GM23338 (cell line): ENCODE measurements at regions not wholly inside any gene's neighbourhood (a gene's known extent, or its start where the extent isn't known, plus 50 kb on each side); places are given as distances from the start of the nearest gene placed in this dataset.

Source experiments
- CREB1 ChIP-seq: fragments of 250-450 bp; sonication (Bioruptor Pico); IDR thresholded peaks from 2 replicates; pipeline ENCODE4 v1.5.0; 2020; ENCODE audit warnings: low read depth, mild to moderate bottlenecking, moderate library complexity
- EZH2 ChIP-seq: fragments of 200-600 bp; sonication (generic); IDR thresholded peaks from one replicate; pipeline ENCODE4 v1.8.0; 2017; ENCODE audit warnings: antibody characterized with exemption, mild to moderate bottlenecking, low read depth; ENCODE audit not compliant: unreplicated experiment
- EZH2phosphoT487 ChIP-seq: fragments of 200-600 bp; sonication (generic); IDR thresholded peaks from one replicate; pipeline ENCODE4 v1.8.1; 2018; ENCODE audit warnings: antibody characterized with exemption; ENCODE audit not compliant: unreplicated experiment
- JUNB ChIP-seq: IDR thresholded peaks from one replicate; pipeline ENCODE4 v1.6.1; 2016; ENCODE audit warnings: antibody characterized with exemption; ENCODE audit not compliant: unreplicated experiment
- NANOG ChIP-seq: IDR thresholded peaks from 2 replicates; pipeline ENCODE4 v1.6.1; 2016; ENCODE audit warnings: antibody characterized with exemption, borderline replicate concordance
- POLR2AphosphoS5 ChIP-seq: IDR thresholded peaks from 2 replicates; pipeline ENCODE4 v1.6.1; 2016; ENCODE audit warnings: antibody characterized with exemption, low read depth
- ZNF331 ChIP-seq: fragments of 250-450 bp; sonication (Bioruptor Pico); IDR thresholded peaks from 2 replicates; pipeline ENCODE4 v1.5.0; 2020; ENCODE audit warnings: low read depth, mild to moderate bottlenecking, moderate library complexity
- TF ChIP-seq, protein P1 (sequence below), 2 experiments: fragments of 200-600 bp in 1 of 2; sonication (generic) in 1 of 2; conservative IDR thresholded peaks; 2 replicates each; pipeline versions ENCODE4 v1.5.1 to v1.6.1; 2016 to 2017; ENCODE audit warnings: antibody characterized with exemption in 2 of 2, low read depth in 2 of 2, mild to moderate bottlenecking in 2 of 2, moderate library complexity in 1 of 2
- TF ChIP-seq, protein P2 (sequence below): IDR thresholded peaks from one replicate; pipeline ENCODE4 v1.6.1; 2018; ENCODE audit warnings: antibody characterized with exemption; ENCODE audit not compliant: unreplicated experiment

DNA sequence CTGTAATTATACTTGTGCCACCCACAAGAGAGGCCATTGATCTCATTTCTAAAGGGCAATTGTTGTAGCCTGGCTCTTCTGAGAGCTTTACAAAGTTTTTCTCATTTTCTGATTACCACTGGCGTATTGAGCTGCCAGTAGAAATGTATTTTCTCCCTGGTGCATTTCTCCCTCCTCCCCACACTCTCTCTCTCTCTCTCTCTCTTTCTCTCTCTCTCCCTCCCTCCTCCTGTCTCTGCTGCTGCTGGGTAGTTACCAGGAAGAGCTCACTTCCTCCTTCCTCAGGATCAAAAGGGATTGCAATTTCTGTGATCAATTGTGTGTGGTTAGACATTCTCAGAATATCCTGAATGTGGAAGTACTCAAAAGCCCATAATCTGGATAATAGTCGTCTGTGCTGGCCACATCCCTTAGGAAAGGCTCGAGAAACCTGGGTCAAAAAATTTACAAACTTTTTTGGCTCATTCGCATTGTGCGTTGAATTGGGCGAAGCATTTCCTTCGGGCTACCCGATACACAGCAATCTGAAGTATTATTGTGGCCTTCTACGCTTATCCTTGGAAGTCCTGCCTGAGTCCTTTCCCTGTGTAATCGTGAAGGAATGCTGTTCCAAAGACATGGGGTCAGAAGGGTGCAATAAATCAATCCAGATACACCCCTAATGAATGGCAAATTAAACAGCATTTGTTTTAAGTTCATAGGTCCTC, 254.8 kb downstream of the MSRB3 start:
- TF ChIP-seq, protein P1, sequence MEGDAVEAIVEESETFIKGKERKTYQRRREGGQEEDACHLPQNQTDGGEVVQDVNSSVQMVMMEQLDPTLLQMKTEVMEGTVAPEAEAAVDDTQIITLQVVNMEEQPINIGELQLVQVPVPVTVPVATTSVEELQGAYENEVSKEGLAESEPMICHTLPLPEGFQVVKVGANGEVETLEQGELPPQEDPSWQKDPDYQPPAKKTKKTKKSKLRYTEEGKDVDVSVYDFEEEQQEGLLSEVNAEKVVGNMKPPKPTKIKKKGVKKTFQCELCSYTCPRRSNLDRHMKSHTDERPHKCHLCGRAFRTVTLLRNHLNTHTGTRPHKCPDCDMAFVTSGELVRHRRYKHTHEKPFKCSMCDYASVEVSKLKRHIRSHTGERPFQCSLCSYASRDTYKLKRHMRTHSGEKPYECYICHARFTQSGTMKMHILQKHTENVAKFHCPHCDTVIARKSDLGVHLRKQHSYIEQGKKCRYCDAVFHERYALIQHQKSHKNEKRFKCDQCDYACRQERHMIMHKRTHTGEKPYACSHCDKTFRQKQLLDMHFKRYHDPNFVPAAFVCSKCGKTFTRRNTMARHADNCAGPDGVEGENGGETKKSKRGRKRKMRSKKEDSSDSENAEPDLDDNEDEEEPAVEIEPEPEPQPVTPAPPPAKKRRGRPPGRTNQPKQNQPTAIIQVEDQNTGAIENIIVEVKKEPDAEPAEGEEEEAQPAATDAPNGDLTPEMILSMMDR (conservative IDR thresholded peaks at IDR 0.05; ENCODE audit: low read depth in 2 of 2): no peak
- TF ChIP-seq NANOG (no peak), JUNB (no peak), POLR2AphosphoS5 (no peak), EZH2 (no peak), ZNF331 (CRISPR knock-in tag) (no peak), CREB1 (CRISPR knock-in tag) (no peak), EZH2phosphoT487 (no peak)
- TF ChIP-seq, protein P2, sequence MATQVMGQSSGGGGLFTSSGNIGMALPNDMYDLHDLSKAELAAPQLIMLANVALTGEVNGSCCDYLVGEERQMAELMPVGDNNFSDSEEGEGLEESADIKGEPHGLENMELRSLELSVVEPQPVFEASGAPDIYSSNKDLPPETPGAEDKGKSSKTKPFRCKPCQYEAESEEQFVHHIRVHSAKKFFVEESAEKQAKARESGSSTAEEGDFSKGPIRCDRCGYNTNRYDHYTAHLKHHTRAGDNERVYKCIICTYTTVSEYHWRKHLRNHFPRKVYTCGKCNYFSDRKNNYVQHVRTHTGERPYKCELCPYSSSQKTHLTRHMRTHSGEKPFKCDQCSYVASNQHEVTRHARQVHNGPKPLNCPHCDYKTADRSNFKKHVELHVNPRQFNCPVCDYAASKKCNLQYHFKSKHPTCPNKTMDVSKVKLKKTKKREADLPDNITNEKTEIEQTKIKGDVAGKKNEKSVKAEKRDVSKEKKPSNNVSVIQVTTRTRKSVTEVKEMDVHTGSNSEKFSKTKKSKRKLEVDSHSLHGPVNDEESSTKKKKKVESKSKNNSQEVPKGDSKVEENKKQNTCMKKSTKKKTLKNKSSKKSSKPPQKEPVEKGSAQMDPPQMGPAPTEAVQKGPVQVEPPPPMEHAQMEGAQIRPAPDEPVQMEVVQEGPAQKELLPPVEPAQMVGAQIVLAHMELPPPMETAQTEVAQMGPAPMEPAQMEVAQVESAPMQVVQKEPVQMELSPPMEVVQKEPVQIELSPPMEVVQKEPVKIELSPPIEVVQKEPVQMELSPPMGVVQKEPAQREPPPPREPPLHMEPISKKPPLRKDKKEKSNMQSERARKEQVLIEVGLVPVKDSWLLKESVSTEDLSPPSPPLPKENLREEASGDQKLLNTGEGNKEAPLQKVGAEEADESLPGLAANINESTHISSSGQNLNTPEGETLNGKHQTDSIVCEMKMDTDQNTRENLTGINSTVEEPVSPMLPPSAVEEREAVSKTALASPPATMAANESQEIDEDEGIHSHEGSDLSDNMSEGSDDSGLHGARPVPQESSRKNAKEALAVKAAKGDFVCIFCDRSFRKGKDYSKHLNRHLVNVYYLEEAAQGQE: no peak
